ENCODE measurements at regions not wholly inside any gene's neighbourhood (a gene's known extent, or its start where the extent isn't known, plus 50 kb on each side); places are given as distances from the start of the nearest gene placed in this dataset.
"Not testable (repeated sequence)": the region's sequence is repeated elsewhere in the genome, so short reads cannot be mapped to it uniquely, and the experiment has no call there.

DNA sequence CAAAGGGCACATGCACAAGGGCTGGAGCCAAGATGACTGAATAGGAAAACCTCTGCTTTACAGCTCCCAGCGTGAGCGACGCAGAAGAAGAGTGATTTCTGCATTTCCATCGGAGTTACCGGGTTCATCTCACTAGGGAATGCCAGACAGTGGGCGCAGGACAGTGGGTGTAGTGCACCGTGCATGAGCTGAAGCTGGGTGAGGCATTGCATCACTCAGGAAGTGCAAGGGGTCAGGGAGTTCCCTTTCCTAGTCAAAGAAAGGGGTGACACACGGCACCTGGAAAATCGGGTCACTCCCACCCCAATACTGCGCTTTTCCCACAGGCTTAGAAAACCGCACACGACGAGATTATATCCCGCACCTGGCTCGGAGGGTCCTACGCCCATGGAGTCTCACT is 64.5 kb upstream of the HTR1E start:
- WGBS, 2 donors: 92 to 93% methylated on average over 16 of the region's 16 CpGs

GRCh38 chr6:86871681-86872080 is 65.6 kb upstream of the HTR1E start:
- Histone ChIP-seq H3K4me3 (ENCODE audit: low read depth in 1 of 2, low read length in 2 of 2) (no peak overlapping the region), H3K27ac (ENCODE audit: low read depth in 2 of 2, low read length in 1 of 2) (no peak overlapping the region), H3K9me3 (ENCODE audit: control insufficient read depth in 2 of 2, insufficient read depth in 1 of 2, low read depth in 1 of 2, low read length in 1 of 2) (peaks cover 0 to 8% of the 10 kb centered on the region in 2 donors), H3K4me1 (ENCODE audit: control insufficient read depth in 2 of 2, insufficient read depth in 2 of 2, low read length in 1 of 2) (no peaks in the 10 kb centered on the region), H3K36me3 (ENCODE audit: control insufficient read depth in 2 of 2, insufficient read depth in 2 of 2, low read length in 1 of 2) (no peaks in the 10 kb centered on the region), H3K27me3 (ENCODE audit: control insufficient read depth in 1 of 2, insufficient read depth in 2 of 2, low read length in 2 of 2) (no peaks in the 10 kb centered on the region)
- 31 to 38% methylated on average over 1 of the region's 1 CpG for WGBS, 2 donors

More for the DNA sequence above, 64.5 kb upstream of the HTR1E start:
- H3K4me3 ChIP-seq (ENCODE audit: low read depth in 1 of 2, low read length in 2 of 2); H3K4me1 ChIP-seq (ENCODE audit: control insufficient read depth in 2 of 2, insufficient read depth in 2 of 2, low read length in 1 of 2); H3K27me3 ChIP-seq (ENCODE audit: control insufficient read depth in 1 of 2, insufficient read depth in 2 of 2, low read length in 2 of 2); H3K27ac ChIP-seq (ENCODE audit: low read depth in 2 of 2, low read length in 1 of 2); H3K36me3 ChIP-seq (ENCODE audit: control insufficient read depth in 2 of 2, insufficient read depth in 2 of 2, low read length in 1 of 2); H3K9me3 ChIP-seq (ENCODE audit: control insufficient read depth in 2 of 2, insufficient read depth in 1 of 2, low read depth in 1 of 2, low read length in 1 of 2): not testable (repeated sequence)

DNA sequence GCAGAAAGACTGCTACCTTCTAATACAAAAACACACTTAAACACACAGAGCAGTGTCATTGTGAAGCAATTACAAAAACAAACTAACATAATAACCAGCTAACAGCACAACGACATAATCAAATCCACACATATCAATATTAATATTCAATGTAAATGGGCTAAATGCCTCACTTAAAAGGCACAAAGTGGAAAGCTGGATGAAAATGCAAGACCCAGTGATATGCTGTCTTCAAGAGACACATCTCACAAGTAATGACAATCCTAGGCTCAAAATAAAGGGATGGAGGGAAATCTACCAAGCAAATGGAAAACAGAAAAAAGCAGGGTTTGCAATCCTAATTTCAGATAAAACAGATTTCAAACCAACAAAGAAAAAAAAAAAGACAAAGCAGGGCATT is 67.8 kb upstream of the HTR1E start:
- no peaks in the 10 kb centered on the region for H3K27me3 ChIP-seq (ENCODE audit: control insufficient read depth in 1 of 2, insufficient read depth in 2 of 2, low read length in 2 of 2)
- no peaks in the 10 kb centered on the region for H3K36me3 ChIP-seq (ENCODE audit: control insufficient read depth in 2 of 2, insufficient read depth in 2 of 2, low read length in 1 of 2)
- WGBS, 2 donors: 85 to 88% methylated on average over 1 of the region's 1 CpG
- no peaks in the 10 kb centered on the region for H3K4me1 ChIP-seq (ENCODE audit: control insufficient read depth in 2 of 2, insufficient read depth in 2 of 2, low read length in 1 of 2)
- H3K4me3 ChIP-seq (ENCODE audit: low read depth in 1 of 2, low read length in 2 of 2): no peak overlapping the region
- peaks cover 0 to 8% of the 10 kb centered on the region in 2 donors for H3K9me3 ChIP-seq (ENCODE audit: control insufficient read depth in 2 of 2, insufficient read depth in 1 of 2, low read depth in 1 of 2, low read length in 1 of 2)
- H3K27ac ChIP-seq (ENCODE audit: low read depth in 2 of 2, low read length in 1 of 2): no peak overlapping the region

GRCh38 chr6:86859513-86859912 is 77.8 kb upstream of the HTR1E start:
- H3K4me1 ChIP-seq (ENCODE audit: control insufficient read depth in 2 of 2, insufficient read depth in 2 of 2, low read length in 1 of 2): no peaks in the 10 kb centered on the region
- H3K4me3 ChIP-seq (ENCODE audit: low read depth in 1 of 2, low read length in 2 of 2): no peak overlapping the region
- no peaks in the 10 kb centered on the region for H3K27me3 ChIP-seq (ENCODE audit: control insufficient read depth in 1 of 2, insufficient read depth in 2 of 2, low read length in 2 of 2)
- H3K36me3 ChIP-seq (ENCODE audit: control insufficient read depth in 2 of 2, insufficient read depth in 2 of 2, low read length in 1 of 2): no peaks in the 10 kb centered on the region
- H3K9me3 ChIP-seq (ENCODE audit: control insufficient read depth in 2 of 2, insufficient read depth in 1 of 2, low read depth in 1 of 2, low read length in 1 of 2): no peaks in the 10 kb centered on the region
- no peak overlapping the region for H3K27ac ChIP-seq (ENCODE audit: low read depth in 2 of 2, low read length in 1 of 2)

GRCh38 chr6:86858970-86859369 is 78.4 kb upstream of the HTR1E start:
- H3K27me3 ChIP-seq (ENCODE audit: control insufficient read depth in 1 of 2, insufficient read depth in 2 of 2, low read length in 2 of 2): no peaks in the 10 kb centered on the region
- 89 to 94% methylated on average over 3 of the region's 3 CpGs for WGBS, 2 donors
- H3K9me3 ChIP-seq (ENCODE audit: control insufficient read depth in 2 of 2, insufficient read depth in 1 of 2, low read depth in 1 of 2, low read length in 1 of 2): no peaks in the 10 kb centered on the region
- H3K27ac ChIP-seq (ENCODE audit: low read depth in 2 of 2, low read length in 1 of 2): no peak overlapping the region
- no peak overlapping the region for H3K4me3 ChIP-seq (ENCODE audit: low read depth in 1 of 2, low read length in 2 of 2)
- no peaks in the 10 kb centered on the region for H3K4me1 ChIP-seq (ENCODE audit: control insufficient read depth in 2 of 2, insufficient read depth in 2 of 2, low read length in 1 of 2)
- H3K36me3 ChIP-seq (ENCODE audit: control insufficient read depth in 2 of 2, insufficient read depth in 2 of 2, low read length in 1 of 2): no peaks in the 10 kb centered on the region

- Histone ChIP-seq H3K9me3 (ENCODE audit: control insufficient read depth in 2 of 2, insufficient read depth in 1 of 2, low read depth in 1 of 2, low read length in 1 of 2) (no peaks in the 10 kb centered on the region), H3K4me3 (ENCODE audit: low read depth in 1 of 2, low read length in 2 of 2) (no peak overlapping the region), H3K36me3 (ENCODE audit: control insufficient read depth in 2 of 2, insufficient read depth in 2 of 2, low read length in 1 of 2) (no peaks in the 10 kb centered on the region), H3K27ac (ENCODE audit: low read depth in 2 of 2, low read length in 1 of 2) (no peak overlapping the region), H3K27me3 (ENCODE audit: control insufficient read depth in 1 of 2, insufficient read depth in 2 of 2, low read length in 2 of 2) (no peaks in the 10 kb centered on the region), H3K4me1 (ENCODE audit: control insufficient read depth in 2 of 2, insufficient read depth in 2 of 2, low read length in 1 of 2) (no peaks in the 10 kb centered on the region)
- 66 to 67% methylated on average over 2 of the region's 2 CpGs for WGBS, 2 donors
Measured at GRCh38 chr6:86857783-86858182, 79.5 kb upstream of the HTR1E start.

DNA sequence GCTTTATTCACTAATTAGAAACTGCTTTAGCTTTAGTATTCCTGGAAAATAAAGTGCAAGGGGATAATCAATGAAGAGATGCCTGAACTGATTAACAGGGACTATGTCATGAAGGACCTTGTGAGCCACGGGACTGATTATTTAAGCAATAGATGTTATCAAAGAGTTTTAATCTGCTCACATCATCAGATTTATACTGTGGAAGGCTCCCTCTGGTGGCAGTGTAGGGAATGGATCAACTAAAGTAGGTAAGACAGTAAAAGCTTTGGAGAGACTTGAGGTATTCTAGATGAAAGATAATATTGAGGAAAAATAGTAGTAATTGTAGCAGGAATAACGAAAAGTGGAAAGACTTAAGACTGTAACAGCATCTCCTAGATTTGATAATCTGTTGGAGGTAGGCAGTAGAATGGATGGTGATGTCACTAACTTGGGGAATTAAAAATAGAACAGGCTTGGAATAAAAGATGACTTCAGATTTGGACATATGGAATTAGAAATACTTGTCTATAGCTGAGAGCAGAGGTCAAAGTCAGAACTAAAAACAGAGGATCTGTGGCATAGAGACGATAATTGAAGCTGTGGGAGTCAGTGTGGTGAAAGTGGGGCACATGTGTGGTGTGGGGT is 80.3 kb upstream of the HTR1E start:
- H3K9me3 ChIP-seq (ENCODE audit: control insufficient read depth in 2 of 2, insufficient read depth in 1 of 2, low read depth in 1 of 2, low read length in 1 of 2): no peaks in the 10 kb centered on the region
- no peaks in the 10 kb centered on the region for H3K27me3 ChIP-seq (ENCODE audit: control insufficient read depth in 1 of 2, insufficient read depth in 2 of 2, low read length in 2 of 2)
- WGBS, 2 donors: 20 to 24% methylated on average over 3 of the region's 3 CpGs
- no peak overlapping the region for H3K4me3 ChIP-seq (ENCODE audit: low read depth in 1 of 2, low read length in 2 of 2)
- H3K4me1 ChIP-seq (ENCODE audit: control insufficient read depth in 2 of 2, insufficient read depth in 2 of 2, low read length in 1 of 2): no peaks in the 10 kb centered on the region
- no peaks in the 10 kb centered on the region for H3K36me3 ChIP-seq (ENCODE audit: control insufficient read depth in 2 of 2, insufficient read depth in 2 of 2, low read length in 1 of 2)
- no peak overlapping the region for H3K27ac ChIP-seq (ENCODE audit: low read depth in 2 of 2, low read length in 1 of 2)

DNA sequence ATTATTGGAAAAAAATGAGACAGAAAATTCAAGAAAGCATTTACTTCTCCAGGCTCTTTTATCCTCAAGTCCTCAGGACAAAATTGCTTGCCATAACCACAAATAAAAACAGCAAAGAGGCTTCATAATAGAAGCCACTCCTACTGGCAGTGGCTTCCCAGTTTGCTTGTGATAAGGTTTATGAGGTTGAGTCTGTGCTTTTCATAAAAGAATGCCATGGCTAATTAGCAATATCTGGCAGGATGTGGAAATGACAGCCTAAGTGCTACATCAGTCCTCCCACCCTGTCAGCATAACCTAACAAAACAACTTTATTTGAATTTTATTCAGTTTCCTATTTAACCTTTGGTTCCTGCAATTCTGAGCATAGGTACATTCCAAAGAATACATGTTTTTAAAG is 80.9 kb upstream of the HTR1E start:
- no peaks in the 10 kb centered on the region for H3K36me3 ChIP-seq (ENCODE audit: control insufficient read depth in 2 of 2, insufficient read depth in 2 of 2, low read length in 1 of 2)
- H3K27me3 ChIP-seq (ENCODE audit: control insufficient read depth in 1 of 2, insufficient read depth in 2 of 2, low read length in 2 of 2): no peaks in the 10 kb centered on the region
- no peaks in the 10 kb centered on the region for H3K9me3 ChIP-seq (ENCODE audit: control insufficient read depth in 2 of 2, insufficient read depth in 1 of 2, low read depth in 1 of 2, low read length in 1 of 2)
- no peak overlapping the region for H3K4me3 ChIP-seq (ENCODE audit: low read depth in 1 of 2, low read length in 2 of 2)
- H3K27ac ChIP-seq (ENCODE audit: low read depth in 2 of 2, low read length in 1 of 2): no peak overlapping the region
- H3K4me1 ChIP-seq (ENCODE audit: control insufficient read depth in 2 of 2, insufficient read depth in 2 of 2, low read length in 1 of 2): no peaks in the 10 kb centered on the region

- Histone ChIP-seq H3K9me3 (ENCODE audit: control insufficient read depth in 2 of 2, insufficient read depth in 1 of 2, low read depth in 1 of 2, low read length in 1 of 2) (no peaks in the 10 kb centered on the region), H3K4me3 (ENCODE audit: low read depth in 1 of 2, low read length in 2 of 2) (no peak overlapping the region), H3K4me1 (ENCODE audit: control insufficient read depth in 2 of 2, insufficient read depth in 2 of 2, low read length in 1 of 2) (no peaks in the 10 kb centered on the region), H3K36me3 (ENCODE audit: control insufficient read depth in 2 of 2, insufficient read depth in 2 of 2, low read length in 1 of 2) (no peaks in the 10 kb centered on the region), H3K27ac (ENCODE audit: low read depth in 2 of 2, low read length in 1 of 2) (no peak overlapping the region), H3K27me3 (ENCODE audit: control insufficient read depth in 1 of 2, insufficient read depth in 2 of 2, low read length in 2 of 2) (no peaks in the 10 kb centered on the region)
Measured at GRCh38 chr6:86848986-86849385, 88.3 kb upstream of the HTR1E start.

DNA sequence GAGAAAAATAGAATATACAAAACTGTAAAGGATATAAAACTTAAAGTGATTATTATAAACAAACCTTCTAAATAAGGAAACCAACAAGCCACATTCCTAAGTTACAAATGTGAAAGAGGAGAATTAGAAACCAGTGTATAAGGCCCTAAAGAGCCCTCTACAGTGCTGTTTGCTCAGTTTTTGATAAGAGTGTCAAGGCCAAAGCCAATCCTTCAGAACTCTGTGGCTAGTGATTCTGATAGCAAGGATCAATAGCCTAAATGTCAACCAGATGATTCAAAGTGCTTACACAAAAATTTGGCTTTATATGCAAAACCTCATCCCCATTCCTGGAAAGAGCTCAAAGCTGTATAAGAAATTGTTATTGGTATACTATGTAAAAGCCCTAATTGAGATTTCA is 104.6 kb upstream of the HTR1E start:
- Histone ChIP-seq H3K9me3 (ENCODE audit: control insufficient read depth in 2 of 2, insufficient read depth in 1 of 2, low read depth in 1 of 2, low read length in 1 of 2) (no peaks in the 10 kb centered on the region), H3K4me1 (ENCODE audit: control insufficient read depth in 2 of 2, insufficient read depth in 2 of 2, low read length in 1 of 2) (no peaks in the 10 kb centered on the region), H3K27ac (ENCODE audit: low read depth in 2 of 2, low read length in 1 of 2) (no peak overlapping the region), H3K27me3 (ENCODE audit: control insufficient read depth in 1 of 2, insufficient read depth in 2 of 2, low read length in 2 of 2) (no peaks in the 10 kb centered on the region), H3K4me3 (ENCODE audit: low read depth in 1 of 2, low read length in 2 of 2) (no peak overlapping the region), H3K36me3 (ENCODE audit: control insufficient read depth in 2 of 2, insufficient read depth in 2 of 2, low read length in 1 of 2) (no peaks in the 10 kb centered on the region)

All from esophagus (tissue), 2 donors.